HEK293 (cell line): ENCODE measurements at regions not wholly inside any gene's neighbourhood (a gene's known extent, or its start where the extent isn't known, plus 50 kb on each side); places are given as distances from the start of the nearest gene placed in this dataset.

Experiments used
- CTCF ChIA-PET: fragments of 350-600 bp; formaldehyde crosslinking; extraction: SDS; loops from one replicate; lab custom pipeline; 2021; ENCODE audit warnings: antibody characterized with exemption; lab: Yijun Ruan, JAX
- POLR2A ChIA-PET: fragments of 300-600 bp; formaldehyde crosslinking; extraction: SDS; loops from one replicate; lab custom pipeline; 2020; ENCODE audit warnings: antibody characterized with exemption, inconsistent platforms; lab: Yijun Ruan, JAX
- H3K27ac ChIP-seq: fragments of 200-500 bp; sonication (Bioruptor generic); 2 replicates; pipeline ENCODE4 v1.5.1; 2014; ENCODE audit warnings: low read depth, low read length, control low read depth, inconsistent platforms; ENCODE audit errors: extremely low read depth
- H3K36me3 ChIP-seq, 2 experiments: fragments of 200-500 bp in 1 of 2; sonication (Bioruptor generic) in 1 of 2; 1 replicate in 1 of 2; 2 replicates in 1 of 2; pipeline ENCODE4 v1.5.1; 2014 to 2017; ENCODE audit warnings: inconsistent platforms in 2 of 2, low read length in 2 of 2; ENCODE audit not compliant: control insufficient read depth in 2 of 2, insufficient read depth in 1 of 2
- H3K4me1 ChIP-seq: fragments of 200-500 bp; sonication (Bioruptor generic); 2 replicates; pipeline ENCODE4 v1.5.1; 2014; ENCODE audit warnings: mild to moderate bottlenecking, low read length, inconsistent platforms; ENCODE audit not compliant: control insufficient read depth, insufficient read depth
- H3K4me3 ChIP-seq: 2 replicates; pipeline ENCODE4 v1.5.1; 2011; ENCODE audit warnings: low read depth, mild to moderate bottlenecking, control low read depth, low read length, moderate library complexity
- H3K9me3 ChIP-seq: fragments of 200-500 bp; sonication (Bioruptor generic); 2 replicates; pipeline ENCODE4 v1.5.1; 2014; ENCODE audit warnings: low read depth, low read length, inconsistent platforms; ENCODE audit not compliant: control insufficient read depth, insufficient read depth
- GLIS1 ChIP-seq: fragments of 450-650 bp; formaldehyde crosslinking; IDR thresholded peaks from 2 replicates; pipeline ENCODE4 v1.5.1; 2016; ENCODE audit warnings: missing biosample characterization, missing genetic modification characterization
- HOXC10 ChIP-seq: sonication (generic); formaldehyde crosslinking; IDR thresholded peaks from 2 replicates; pipeline ENCODE4 v1.8.1; 2023; ENCODE audit warnings: mild to moderate bottlenecking, missing genetic modification reagents
- KLF16 ChIP-seq: fragments of 450-650 bp; formaldehyde crosslinking; IDR thresholded peaks from 2 replicates; pipeline ENCODE4 v1.5.1; 2017; ENCODE audit warnings: missing biosample characterization, missing genetic modification characterization
- PATZ1 ChIP-seq: fragments of 450-650 bp; formaldehyde crosslinking; IDR thresholded peaks from 2 replicates; pipeline ENCODE4 v1.5.1; 2016; ENCODE audit warnings: missing biosample characterization, missing genetic modification characterization
- YY2 ChIP-seq: fragments of 450-650 bp; formaldehyde crosslinking; IDR thresholded peaks from 2 replicates; pipeline ENCODE4 v1.5.1; 2016; ENCODE audit warnings: missing biosample characterization, missing genetic modification characterization
- ZIC2 ChIP-seq: fragments of 450-650 bp; formaldehyde crosslinking; IDR thresholded peaks from 2 replicates; pipeline ENCODE4 v1.5.1; 2016; ENCODE audit warnings: missing biosample characterization, missing genetic modification characterization
- ZNF121 ChIP-seq: fragments of 450-650 bp; formaldehyde crosslinking; IDR thresholded peaks from 2 replicates; pipeline ENCODE4 v1.5.1; 2016; ENCODE audit warnings: missing biosample characterization, missing genetic modification characterization
- ZNF248 ChIP-seq: fragments of 450-650 bp; formaldehyde crosslinking; IDR thresholded peaks from 2 replicates; pipeline ENCODE4 v1.5.1; 2017; ENCODE audit warnings: missing biosample characterization, missing genetic modification characterization
- ZNF341 ChIP-seq: fragments of 450-650 bp; formaldehyde crosslinking; IDR thresholded peaks from 2 replicates; pipeline ENCODE4; 2016; ENCODE audit warnings: low read depth, missing biosample characterization, missing genetic modification characterization
- ZNF394 ChIP-seq: fragments of 450-650 bp; formaldehyde crosslinking; IDR thresholded peaks from 2 replicates; pipeline ENCODE4 v1.5.1; 2016; ENCODE audit warnings: missing biosample characterization, missing genetic modification characterization, mild to moderate bottlenecking, moderate library complexity, borderline replicate concordance
- ZNF433 ChIP-seq: fragments of 450-650 bp; formaldehyde crosslinking; IDR thresholded peaks from 2 replicates; pipeline ENCODE4 v1.5.1; 2016; ENCODE audit warnings: missing biosample characterization, missing genetic modification characterization, low read depth
- ZNF488 ChIP-seq: fragments of 450-650 bp; formaldehyde crosslinking; IDR thresholded peaks from 2 replicates; pipeline ENCODE4 v1.5.1; 2016; ENCODE audit warnings: missing biosample characterization, missing genetic modification characterization
- ZNF529 ChIP-seq: fragments of 450-650 bp; formaldehyde crosslinking; IDR thresholded peaks from 2 replicates; pipeline ENCODE4 v1.5.1; 2017; ENCODE audit warnings: missing genetic modification characterization, missing biosample characterization; ENCODE audit not compliant: insufficient replicate concordance
- ZNF555 ChIP-seq: fragments of 450-650 bp; formaldehyde crosslinking; conservative IDR thresholded peaks from 2 replicates; pipeline ENCODE4 v1.5.1; 2017; ENCODE audit warnings: missing biosample characterization, mild to moderate bottlenecking, missing genetic modification characterization, inconsistent platforms
- ZNF639 ChIP-seq: fragments of 450-650 bp; formaldehyde crosslinking; IDR thresholded peaks from 2 replicates; pipeline ENCODE4 v1.5.1; 2016; ENCODE audit warnings: missing biosample characterization, missing genetic modification characterization
- ZNF660 ChIP-seq: fragments of 450-650 bp; IDR thresholded peaks from 2 replicates; pipeline ENCODE4 v1.5.1; 2018; ENCODE audit warnings: missing biosample characterization, mild to moderate bottlenecking, missing genetic modification characterization
- ZNF677 ChIP-seq: fragments of 450-650 bp; IDR thresholded peaks from 2 replicates; pipeline ENCODE4 v1.5.0; 2018; ENCODE audit warnings: missing biosample characterization, mild to moderate bottlenecking, missing genetic modification characterization, moderate library complexity
- ZNF791 ChIP-seq: fragments of 450-650 bp; formaldehyde crosslinking; IDR thresholded peaks from 2 replicates; pipeline ENCODE4 v1.5.1; 2016; ENCODE audit warnings: missing biosample characterization, missing genetic modification characterization
- ZNF837 ChIP-seq: fragments of 450-650 bp; formaldehyde crosslinking; IDR thresholded peaks from 2 replicates; pipeline ENCODE4 v1.5.1; 2016; ENCODE audit warnings: missing biosample characterization, missing genetic modification characterization
- ZSCAN18 ChIP-seq: fragments of 450-650 bp; formaldehyde crosslinking; IDR thresholded peaks from 2 replicates; pipeline ENCODE4 v1.5.1; 2016; ENCODE audit warnings: missing biosample characterization, missing genetic modification characterization
- ZSCAN23 ChIP-seq: fragments of 450-650 bp; formaldehyde crosslinking; IDR thresholded peaks from 2 replicates; pipeline ENCODE4 v1.5.1; 2016; ENCODE audit warnings: missing biosample characterization, missing genetic modification characterization

- H3K36me3 ChIP-seq: no peaks in the 10 kb centered on the region
- no peak overlapping the region for H3K4me3 ChIP-seq
- no peaks in the 10 kb centered on the region for H3K9me3 ChIP-seq
- no peak overlapping the region for H3K27ac ChIP-seq
- ChIA-PET POLR2A (no interaction called here), CTCF (interaction anchor here (1.0 kb wide), 1 partner anchor 39 kb away, joined by 3 read pairs; no protein-coding TSS in a partner anchor)
- TF ChIP-seq ZNF248 (no peak), HOXC10 (CRISPR knock-in tag) (no peak), GLIS1 (tag by site-specific recombination) (no peak), ZNF555 (tag by site-specific recombination) (no peak), ZNF488 (tag by site-specific recombination) (no peak)
- H3K4me1 ChIP-seq: no peaks in the 10 kb centered on the region
Observed at GRCh38 chr11:112516755-112517154, 256.1 kb upstream of the PLET1 start.

GRCh38 chr11:112518371-112518770 lies 257.7 kb upstream of the PLET1 start:
- no peaks in the 10 kb centered on the region for H3K9me3 ChIP-seq
- POLR2A ChIA-PET: no interaction called here
- no peaks in the 10 kb centered on the region for H3K36me3 ChIP-seq
- no peak overlapping the region for H3K4me3 ChIP-seq
- no peak overlapping the region for H3K27ac ChIP-seq
- TF ChIP-seq ZNF837 (tag by site-specific recombination) (no peak), PATZ1 (tag by site-specific recombination) (no peak), ZSCAN18 (tag by site-specific recombination) (no peak), ZNF121 (no peak), ZNF394 (tag by site-specific recombination) (no peak)
- TF ChIP-seq, all 188 proteins: peak for 0
- CTCF ChIA-PET: no interaction called here
- H3K4me1 ChIP-seq: no peaks in the 10 kb centered on the region

GRCh38 chr11:112519751-112520150 lies 259.1 kb upstream of the PLET1 start:
- H3K27ac ChIP-seq: no peak overlapping the region
- H3K9me3 ChIP-seq: no peaks in the 10 kb centered on the region
- TF ChIP-seq ZIC2 (tag by site-specific recombination) (no peak), ZNF677 (tag by site-specific recombination) (no peak), ZNF529 (tag by site-specific recombination) (no peak)
- no peaks in the 10 kb centered on the region for H3K36me3 ChIP-seq
- H3K4me1 ChIP-seq: no peaks in the 10 kb centered on the region
- ChIA-PET POLR2A (no interaction called here), CTCF (no interaction called here)
- H3K4me3 ChIP-seq: no peak overlapping the region

GRCh38 chr11:112520354-112520753 lies 259.7 kb upstream of the PLET1 start:
- POLR2A ChIA-PET: no interaction called here
- CTCF ChIA-PET: interaction anchor here (1.0 kb wide), 1 partner anchor 301 kb away, joined by 3 read pairs; no protein-coding TSS in a partner anchor
- Histone ChIP-seq H3K4me3 (no peak overlapping the region), H3K36me3 (no peaks in the 10 kb centered on the region), H3K9me3 (no peaks in the 10 kb centered on the region), H3K27ac (no peak overlapping the region), H3K4me1 (no peaks in the 10 kb centered on the region)
- no peak for TF ChIP-seq ZNF791 (tag by site-specific recombination)
- no peak for TF ChIP-seq ZNF341
- TF ChIP-seq ZSCAN23 (tag by site-specific recombination): no peak
- TF ChIP-seq ZNF660 (tag by site-specific recombination): no peak
- no peak for TF ChIP-seq ZNF394 (tag by site-specific recombination)
- TF ChIP-seq ZNF639 (tag by site-specific recombination): no peak
- TF ChIP-seq YY2 (tag by site-specific recombination): no peak
- no peak for TF ChIP-seq ZNF433 (tag by site-specific recombination)
- TF ChIP-seq KLF16 (tag by site-specific recombination): no peak
